OCI-LY7 (cell line): ENCODE measurements at regions not wholly inside any gene's neighbourhood (a gene's known extent, or its start where the extent isn't known, plus 50 kb on each side); places are given as distances from the start of the nearest gene placed in this dataset.

Experiments used
- CTCF ChIP-seq: fragments of 200-600 bp; sonication (generic); conservative IDR thresholded peaks from 2 replicates; pipeline ENCODE4 v1.5.1; 2014; ENCODE audit warnings: mild to moderate bottlenecking, antibody characterized with exemption, low read length, moderate library complexity, mixed read lengths
- EZH2phosphoT487 ChIP-seq: fragments of 200-600 bp; sonication (generic); IDR thresholded peaks from 2 replicates; pipeline ENCODE4 v1.6.1; 2018; ENCODE audit warnings: low read depth, borderline replicate concordance, mild to moderate bottlenecking, mixed run types, antibody characterized with exemption, low read length, moderate library complexity, mixed read lengths

GRCh38 chr12:131430158-131430742 is 280.6 kb upstream of the SFSWAP start:
- no peak for TF ChIP-seq CTCF
- TF ChIP-seq EZH2phosphoT487, result no peak
